IMR-90 (cell line): ENCODE measurements at regions not wholly inside any gene's neighbourhood (a gene's known extent, or its start where the extent isn't known, plus 50 kb on each side); places are given as distances from the start of the nearest gene placed in this dataset.

Experiments
- ATAC-seq: fragments of 200-7000 bp; cut with Tn5 transposase; 2 replicates; pipeline ENCODE4 v1.9.1; 2020; ENCODE audit warnings: low read depth, mild to moderate bottlenecking, moderate library complexity
- BruUV-seq: library from RNA; stranded (reverse); fragments of 400-500 nt; replicated peaks from 2 replicates; lab custom pipeline; 2021; lab: Mats Ljungman, UMichigan
- CTCF ChIA-PET: fragments of 300-600 bp; formaldehyde crosslinking; extraction: SDS; loops from one replicate; lab custom pipeline; 2021; ENCODE audit warnings: antibody characterized with exemption; lab: Yijun Ruan, JAX
- POLR2A ChIA-PET: fragments of 300-600 bp; sonication (Branson Sonifier 250); formaldehyde crosslinking; loops from one replicate; lab custom pipeline; 2022; ENCODE audit warnings: antibody characterized with exemption; ENCODE audit not compliant: unreplicated experiment; lab: Charles Lee
- DNase-seq: peaks from one replicate; pipeline ENCODE4 v3.0.0; 2013
- H2AFZ ChIP-seq: replicated peaks from 2 replicates; pipeline ENCODE3; 2013; ENCODE audit warnings: low read length, mild to moderate bottlenecking; ENCODE audit not compliant: poor library complexity
- H2AK5ac ChIP-seq: 2 replicates; pipeline ENCODE4 v1.6.1; 2013; ENCODE audit warnings: low read depth, low read length, inconsistent platforms
- H2AK9ac ChIP-seq: replicated peaks from 2 replicates; pipeline ENCODE3; 2013; ENCODE audit warnings: mild to moderate bottlenecking, low read depth, low read length, moderate library complexity; ENCODE audit not compliant: poor library complexity
- H2BK120ac ChIP-seq: 2 replicates; pipeline ENCODE4 v1.6.1; 2013; ENCODE audit warnings: low read depth, low read length, inconsistent platforms
- H2BK15ac ChIP-seq: 3 replicates; pipeline ENCODE4 v1.6.1; 2013; ENCODE audit warnings: low read depth, low read length, inconsistent platforms
- H2BK20ac ChIP-seq: 2 replicates; pipeline ENCODE4 v1.6.1; 2013; ENCODE audit warnings: low read depth, mild to moderate bottlenecking, inconsistent platforms, low read length, moderate library complexity
- H2BK5ac ChIP-seq: 2 replicates; pipeline ENCODE4 v1.6.1; 2013; ENCODE audit warnings: mild to moderate bottlenecking, low read depth, low read length, inconsistent platforms; ENCODE audit not compliant: poor library complexity, severe bottlenecking
- H3K14ac ChIP-seq: replicated peaks from 2 replicates; pipeline ENCODE4 v1.6.1; 2013; ENCODE audit warnings: low read depth, low read length, inconsistent platforms
- H3K18ac ChIP-seq: 2 replicates; pipeline ENCODE4 v1.6.1; 2013; ENCODE audit warnings: low read depth, low read length, control low read depth
- H3K23ac ChIP-seq: 2 replicates; pipeline ENCODE4 v1.6.1; 2013; ENCODE audit warnings: low read depth, low read length, inconsistent platforms
- H3K27ac ChIP-seq: 2 replicates; pipeline ENCODE4 v1.5.1; 2013; ENCODE audit warnings: mild to moderate bottlenecking, control low read depth, low read length; ENCODE audit not compliant: insufficient read depth
- H3K27me3 ChIP-seq: 2 replicates; pipeline ENCODE4 v1.6.1; 2013; ENCODE audit warnings: low read length; ENCODE audit not compliant: control insufficient read depth, insufficient read depth
- H3K36me3 ChIP-seq: 2 replicates; pipeline ENCODE4 v1.6.1; 2013; ENCODE audit warnings: low read length, mixed read lengths; ENCODE audit not compliant: control insufficient read depth, insufficient read depth
- H3K4ac ChIP-seq: 2 replicates; pipeline ENCODE4 v1.6.1; 2013; ENCODE audit warnings: low read depth, low read length, inconsistent platforms
- H3K4me1 ChIP-seq: 2 replicates; pipeline ENCODE4 v1.6.1; 2013; ENCODE audit warnings: low read length, mixed read lengths; ENCODE audit not compliant: control insufficient read depth, insufficient read depth
- H3K4me2 ChIP-seq: 2 replicates; pipeline ENCODE4 v1.6.1; 2013; ENCODE audit warnings: low read depth, mild to moderate bottlenecking, control low read depth, low read length, moderate library complexity
- H3K4me3 ChIP-seq: 2 replicates; pipeline ENCODE4 v1.5.1; 2013; ENCODE audit warnings: low read depth, mild to moderate bottlenecking, control low read depth, low read length, moderate library complexity; ENCODE audit not compliant: insufficient read depth
- H3K56ac ChIP-seq: 2 replicates; pipeline ENCODE4 v1.6.1; 2013; ENCODE audit warnings: low read length, inconsistent platforms; ENCODE audit not compliant: insufficient read depth; ENCODE audit errors: extremely low read depth
- H3K79me1 ChIP-seq, 2 experiments: 2 replicates each; pipeline ENCODE4 v1.6.1; 2013; ENCODE audit warnings: low read length in 2 of 2, inconsistent platforms in 1 of 2, low read depth in 1 of 2
- H3K9ac ChIP-seq: 2 replicates; pipeline ENCODE4 v1.6.1; 2013; ENCODE audit warnings: low read depth, low read length, control low read depth
- H3K9me1 ChIP-seq: 2 replicates; pipeline ENCODE4 v1.6.1; 2013; ENCODE audit warnings: low read length, inconsistent platforms; ENCODE audit not compliant: insufficient read depth
- H3K9me3 ChIP-seq: 2 replicates; pipeline ENCODE4 v1.6.1; 2013; ENCODE audit warnings: low read length; ENCODE audit not compliant: control insufficient read depth, insufficient read depth
- H4K20me1 ChIP-seq: 2 replicates; pipeline ENCODE4 v1.6.1; 2013; ENCODE audit warnings: low read length, inconsistent platforms; ENCODE audit not compliant: insufficient read depth
- H4K5ac ChIP-seq: 2 replicates; pipeline ENCODE4 v1.6.1; 2013; ENCODE audit warnings: mild to moderate bottlenecking, low read depth, low read length, control low read depth
- H4K8ac ChIP-seq, 2 experiments: 2 replicates each; pipeline ENCODE4 v1.6.1; 2013; ENCODE audit warnings: low read depth in 2 of 2, low read length in 2 of 2, control low read depth in 1 of 2, inconsistent platforms in 1 of 2
- H4K91ac ChIP-seq: 2 replicates; pipeline ENCODE4 v1.6.1; 2013; ENCODE audit warnings: low read depth, low read length, inconsistent platforms; ENCODE audit not compliant: insufficient read depth
- BHLHE40 ChIP-seq: fragments of 150-350 bp; IDR thresholded peaks from 2 replicates; pipeline ENCODE4 v1.6.1; 2016; ENCODE audit warnings: mild to moderate bottlenecking, low read depth, low read length
- CEBPB ChIP-seq: IDR thresholded peaks from 2 replicates; pipeline ENCODE4 v1.6.1; 2012; ENCODE audit warnings: low read depth, low read length, improper control_type of control experiment
- FOS ChIP-seq: fragments of 150-350 bp; IDR thresholded peaks from 2 replicates; pipeline ENCODE4 v1.6.1; 2016; ENCODE audit warnings: low read depth, low read length
- MAFK ChIP-seq: IDR thresholded peaks from 2 replicates; pipeline ENCODE4 v1.6.1; 2012; ENCODE audit warnings: low read depth, low read length, improper control_type of control experiment
- MAZ ChIP-seq: IDR thresholded peaks from 2 replicates; pipeline ENCODE4 v1.6.1; 2012; ENCODE audit warnings: low read depth, mild to moderate bottlenecking, low read length, improper control_type of control experiment, moderate library complexity, borderline replicate concordance
- MXI1 ChIP-seq: IDR thresholded peaks from 2 replicates; pipeline ENCODE4 v1.6.1; 2012; ENCODE audit warnings: low read depth, mild to moderate bottlenecking, low read length, moderate library complexity, borderline replicate concordance
- NFE2L2 ChIP-seq: fragments of 150-350 bp; IDR thresholded peaks from 2 replicates; pipeline ENCODE4 v1.6.1; 2016; ENCODE audit warnings: low read depth, mild to moderate bottlenecking, low read length
- POLR2A ChIP-seq: IDR thresholded peaks from 2 replicates; pipeline ENCODE4 v1.6.1; 2012; ENCODE audit warnings: mild to moderate bottlenecking, low read depth, low read length
- RAD21 ChIP-seq: IDR thresholded peaks from 2 replicates; pipeline ENCODE4 v1.6.1; 2012; ENCODE audit warnings: low read length, improper control_type of control experiment
- RCOR1 ChIP-seq: IDR thresholded peaks from 2 replicates; pipeline ENCODE4 v1.6.1; 2012; ENCODE audit warnings: mild to moderate bottlenecking, low read length, improper control_type of control experiment; ENCODE audit not compliant: insufficient replicate concordance
- RFX5 ChIP-seq: IDR thresholded peaks from 2 replicates; pipeline ENCODE4 v1.8.0; 2012; ENCODE audit warnings: low read depth, mild to moderate bottlenecking, low read length, moderate library complexity
- SMC3 ChIP-seq: fragments of 150-350 bp; IDR thresholded peaks from 2 replicates; pipeline ENCODE4 v1.6.1; 2016; ENCODE audit warnings: low read depth, mild to moderate bottlenecking, antibody characterized with exemption, low read length, moderate library complexity
- WGBS, 2 experiments: methylation state at CpG; one replicate each; pipeline versions ENCODE4 v1.1.5 to v1.1.7; 2013; ENCODE audit warnings: missing lambda C conversion rate in 2 of 2; ENCODE audit not compliant: insufficient read length in 1 of 2; ENCODE audit errors: extremely low coverage in 2 of 2; 5-methylcytosine and 5-hydroxymethylcytosine counted together
- dilution Hi-C: fragments of 300-500 bp; cut with HindIII; formaldehyde crosslinking; loops from one replicate; pipeline ENCODE4 v1.14.3; 2018; ENCODE audit warnings: low sequenced_read_pairs; ENCODE audit not compliant: unreplicated experiment
- in situ Hi-C: fragments of 300-500 bp; cut with MboI; formaldehyde crosslinking; loops from 3 replicates; pipeline ENCODE4 v1.14.3; 2019; ENCODE audit warnings: low sequenced_read_pairs, inconsistent platforms, mixed read lengths
- intact Hi-C: fragments of 100-400 bp; cut with micrococcal nuclease; formaldehyde crosslinking; loops from 2 replicates; pipeline ENCODE4 v1.10.0; 2022
- TF ChIP-seq, protein P1 (sequence below): conservative IDR thresholded peaks from 2 replicates; pipeline ENCODE4 v1.5.1; 2012; ENCODE audit warnings: mild to moderate bottlenecking, low read depth, low read length, improper control_type of control experiment
- TF ChIP-seq, protein P2 (sequence below): fragments of 150-350 bp; IDR thresholded peaks from 2 replicates; pipeline ENCODE4 v1.6.1; 2016; ENCODE audit warnings: low read depth, mild to moderate bottlenecking, low read length, moderate library complexity, borderline replicate concordance
- TF ChIP-seq, protein P3 (sequence below): fragments of 150-350 bp; IDR thresholded peaks from 2 replicates; pipeline ENCODE4 v1.6.1; 2017; ENCODE audit warnings: mild to moderate bottlenecking, antibody characterized with exemption, low read length, low read depth

DNA sequence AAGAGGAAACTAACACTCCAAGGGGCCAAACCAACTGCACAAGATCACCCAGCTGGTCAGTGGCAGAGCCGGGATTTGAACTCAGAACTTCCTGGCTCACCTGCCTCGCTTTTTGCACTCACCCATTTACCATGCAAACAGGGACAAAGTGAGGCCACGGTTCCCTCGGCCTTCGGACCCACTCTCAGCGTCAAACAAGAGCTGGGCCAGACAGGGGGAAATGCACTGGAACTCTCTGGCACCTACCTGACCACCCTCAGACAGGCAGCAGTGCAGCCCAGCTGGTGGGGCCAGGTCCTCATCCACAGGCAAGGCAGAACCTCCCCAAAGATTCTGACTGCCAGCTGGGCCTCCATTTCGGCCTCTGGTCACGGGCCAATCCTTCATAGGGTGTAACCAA lies 93.7 kb upstream of the SRSF6 start:
- no peak for TF ChIP-seq MAZ
- TF ChIP-seq MAFK, result no peak
- TF ChIP-seq RAD21, result no peak
- TF ChIP-seq POLR2A, result no peak
- TF ChIP-seq CEBPB, result no peak
- TF ChIP-seq, protein P1, sequence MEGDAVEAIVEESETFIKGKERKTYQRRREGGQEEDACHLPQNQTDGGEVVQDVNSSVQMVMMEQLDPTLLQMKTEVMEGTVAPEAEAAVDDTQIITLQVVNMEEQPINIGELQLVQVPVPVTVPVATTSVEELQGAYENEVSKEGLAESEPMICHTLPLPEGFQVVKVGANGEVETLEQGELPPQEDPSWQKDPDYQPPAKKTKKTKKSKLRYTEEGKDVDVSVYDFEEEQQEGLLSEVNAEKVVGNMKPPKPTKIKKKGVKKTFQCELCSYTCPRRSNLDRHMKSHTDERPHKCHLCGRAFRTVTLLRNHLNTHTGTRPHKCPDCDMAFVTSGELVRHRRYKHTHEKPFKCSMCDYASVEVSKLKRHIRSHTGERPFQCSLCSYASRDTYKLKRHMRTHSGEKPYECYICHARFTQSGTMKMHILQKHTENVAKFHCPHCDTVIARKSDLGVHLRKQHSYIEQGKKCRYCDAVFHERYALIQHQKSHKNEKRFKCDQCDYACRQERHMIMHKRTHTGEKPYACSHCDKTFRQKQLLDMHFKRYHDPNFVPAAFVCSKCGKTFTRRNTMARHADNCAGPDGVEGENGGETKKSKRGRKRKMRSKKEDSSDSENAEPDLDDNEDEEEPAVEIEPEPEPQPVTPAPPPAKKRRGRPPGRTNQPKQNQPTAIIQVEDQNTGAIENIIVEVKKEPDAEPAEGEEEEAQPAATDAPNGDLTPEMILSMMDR, result no peak
- TF ChIP-seq MXI1, result no peak
- TF ChIP-seq RFX5, result no peak
- no peak for TF ChIP-seq RCOR1
- TF ChIP-seq, protein P2, sequence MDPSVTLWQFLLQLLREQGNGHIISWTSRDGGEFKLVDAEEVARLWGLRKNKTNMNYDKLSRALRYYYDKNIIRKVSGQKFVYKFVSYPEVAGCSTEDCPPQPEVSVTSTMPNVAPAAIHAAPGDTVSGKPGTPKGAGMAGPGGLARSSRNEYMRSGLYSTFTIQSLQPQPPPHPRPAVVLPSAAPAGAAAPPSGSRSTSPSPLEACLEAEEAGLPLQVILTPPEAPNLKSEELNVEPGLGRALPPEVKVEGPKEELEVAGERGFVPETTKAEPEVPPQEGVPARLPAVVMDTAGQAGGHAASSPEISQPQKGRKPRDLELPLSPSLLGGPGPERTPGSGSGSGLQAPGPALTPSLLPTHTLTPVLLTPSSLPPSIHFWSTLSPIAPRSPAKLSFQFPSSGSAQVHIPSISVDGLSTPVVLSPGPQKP, result no peak
- TF ChIP-seq NFE2L2, result no peak
- TF ChIP-seq SMC3, result no peak
- TF ChIP-seq, protein P3, sequence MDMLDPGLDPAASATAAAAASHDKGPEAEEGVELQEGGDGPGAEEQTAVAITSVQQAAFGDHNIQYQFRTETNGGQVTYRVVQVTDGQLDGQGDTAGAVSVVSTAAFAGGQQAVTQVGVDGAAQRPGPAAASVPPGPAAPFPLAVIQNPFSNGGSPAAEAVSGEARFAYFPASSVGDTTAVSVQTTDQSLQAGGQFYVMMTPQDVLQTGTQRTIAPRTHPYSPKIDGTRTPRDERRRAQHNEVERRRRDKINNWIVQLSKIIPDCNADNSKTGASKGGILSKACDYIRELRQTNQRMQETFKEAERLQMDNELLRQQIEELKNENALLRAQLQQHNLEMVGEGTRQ, result no peak
- TF ChIP-seq BHLHE40, result no peak
- TF ChIP-seq FOS, result no peak
- no CpG with 5 or more reads among the region's 8 CpGs for WGBS, 2 experiments

More for the DNA sequence above, 93.7 kb upstream of the SRSF6 start:
- ATAC-seq (no peak), DNase-seq (no peak)
- no peaks in the 10 kb centered on the region for H3K9me3 ChIP-seq
- no peak overlapping the region for H2AK9ac ChIP-seq
- no peak overlapping the region for H3K9ac ChIP-seq
- H3K18ac ChIP-seq, result no peak overlapping the region
- in situ Hi-C loops (no loop called here), intact Hi-C loops (no loop called here), dilution Hi-C loops (no loop called here)
- CTCF ChIA-PET, result no interaction called here
- H3K4me2 ChIP-seq, result no peak overlapping the region
- no peak overlapping the region for H2AK5ac ChIP-seq
- no peak overlapping the region for H3K4me3 ChIP-seq
- H3K9me1 ChIP-seq, result no peaks in the 10 kb centered on the region
- H3K36me3 ChIP-seq, result no peaks in the 10 kb centered on the region
- no peak overlapping the region for H3K56ac ChIP-seq
- H3K79me1 ChIP-seq, result no peaks in the 10 kb centered on the region
- no peaks in the 10 kb centered on the region for H3K27me3 ChIP-seq
- no peak overlapping the region for H2BK15ac ChIP-seq
- no peak overlapping the region for H4K5ac ChIP-seq
- POLR2A ChIA-PET, result no interaction called here
- H4K20me1 ChIP-seq, result no peaks in the 10 kb centered on the region; the same call in 1 of the 2 replicates
- no peak overlapping the region for H4K91ac ChIP-seq
- H2BK5ac ChIP-seq, result no peak overlapping the region
- no TSS peak for BruUV-seq
- no peak overlapping the region for H2AFZ ChIP-seq
- no peak overlapping the region for H2BK120ac ChIP-seq
- H3K4ac ChIP-seq, result no peak overlapping the region
- H3K27ac ChIP-seq, result no peak overlapping the region
- H2BK20ac ChIP-seq, result no peak overlapping the region
- no peak overlapping the region for H3K23ac ChIP-seq
- H3K14ac ChIP-seq, result no peak overlapping the region
- no peaks in the 10 kb centered on the region for H3K4me1 ChIP-seq
- no peak overlapping the region for H4K8ac ChIP-seq
